CD14-positive monocyte (primary cell): ENCODE measurements at regions not wholly inside any gene's neighbourhood (a gene's known extent, or its start where the extent isn't known, plus 50 kb on each side); places are given as distances from the start of the nearest gene placed in this dataset.

ENCODE experiments used
- DNase-seq, 3 donors: peaks; one replicate each; pipeline ENCODE4 v3.0.0-alpha.2; 2011 to 2022
- H2AFZ ChIP-seq: 2 replicates; pipeline ENCODE4 v1.6.0; 2012; ENCODE audit warnings: mild to moderate bottlenecking, low read depth, low read length, inconsistent platforms; ENCODE audit not compliant: insufficient read depth, poor library complexity, severe bottlenecking
- H3K27ac ChIP-seq, 2 donors: 1 replicate in 1 of 2; 2 replicates in 1 of 2; pipeline ENCODE4 v1.5.1; 2012 to 2013; ENCODE audit warnings: low read length in 2 of 2, control low read depth in 1 of 2, inconsistent platforms in 1 of 2, low read depth in 1 of 2, mild to moderate bottlenecking in 1 of 2
- H3K27me3 ChIP-seq, 2 donors: one replicate each; pipeline versions ENCODE4 v1.6.0 to v1.6.1; 2011 to 2013; ENCODE audit warnings: low read length in 2 of 2; ENCODE audit not compliant: control insufficient read depth in 2 of 2, insufficient read depth in 2 of 2
- H3K36me3 ChIP-seq, 2 donors: replicated peaks in 1 of 2; 1 replicate in 1 of 2; 2 replicates in 1 of 2; pipeline versions ENCODE4 v1.5.1 to v1.6.1; 2012 to 2013; ENCODE audit warnings: low read length in 2 of 2, control low read depth in 1 of 2, inconsistent platforms in 1 of 2, mild to moderate bottlenecking in 1 of 2; ENCODE audit not compliant: insufficient read depth in 2 of 2, control insufficient read depth in 1 of 2
- H3K4me1 ChIP-seq, 2 donors: 1 replicate in 1 of 2; 2 replicates in 1 of 2; pipeline versions ENCODE4 v1.5.1 to v1.6.1; 2012 to 2013; ENCODE audit warnings: low read length in 2 of 2, control low read depth in 1 of 2, inconsistent platforms in 1 of 2, mild to moderate bottlenecking in 1 of 2, moderate library complexity in 1 of 2; ENCODE audit not compliant: insufficient read depth in 2 of 2, control insufficient read depth in 1 of 2
- H3K4me2 ChIP-seq: replicated peaks from 2 replicates; pipeline ENCODE3; 2012; ENCODE audit warnings: low read length, moderate library complexity, mild to moderate bottlenecking; ENCODE audit not compliant: poor library complexity, severe bottlenecking; ENCODE audit errors: extremely low read depth
- H3K4me3 ChIP-seq, 3 experiments: fragments of 200-600 bp in 1 of 3; sonication (generic) in 1 of 3; replicated peaks in 1 of 3; 1 replicate in 2 of 3; 2 replicates in 1 of 3; pipeline ENCODE4 v1.5.1; 2011 to 2013; ENCODE audit warnings: low read length in 3 of 3, mild to moderate bottlenecking in 3 of 3, control low read depth in 2 of 3, low read depth in 2 of 3, inconsistent platforms in 1 of 3, moderate library complexity in 1 of 3
- H3K79me2 ChIP-seq: 2 replicates; pipeline ENCODE4 v1.6.0; 2012; ENCODE audit warnings: mild to moderate bottlenecking, control low read depth, inconsistent platforms, low read length, moderate library complexity; ENCODE audit not compliant: insufficient read depth
- H3K9ac ChIP-seq: 2 replicates; pipeline ENCODE4 v1.6.0; 2017; ENCODE audit warnings: low read length, mild to moderate bottlenecking; ENCODE audit not compliant: insufficient read depth, poor library complexity, severe bottlenecking
- H3K9me3 ChIP-seq, 2 donors: replicated peaks in 1 of 2; 1 replicate in 1 of 2; 2 replicates in 1 of 2; pipeline versions ENCODE4 v1.5.1 to v1.6.1; 2012 to 2013; ENCODE audit warnings: low read length in 2 of 2, control low read depth in 1 of 2; ENCODE audit not compliant: control insufficient read depth in 1 of 2, insufficient read depth in 1 of 2
- H4K20me1 ChIP-seq: 2 replicates; pipeline ENCODE4 v1.6.0; 2012; ENCODE audit warnings: mild to moderate bottlenecking, low read length, control low read depth, moderate library complexity; ENCODE audit not compliant: insufficient read depth
- H3K27ac Mint-ChIP-seq, 7 donors: one replicate each; pipeline ENCODE4 v1.8.0; 2020; ENCODE audit warnings: mild to moderate bottlenecking in 7 of 7, mixed read lengths in 7 of 7, moderate library complexity in 6 of 7, inconsistent platforms in 2 of 7
- H3K27me3 Mint-ChIP-seq, 3 donors: one replicate each; pipeline ENCODE4 v1.8.0; 2021 to 2022; ENCODE audit warnings: low read depth in 3 of 3, mild to moderate bottlenecking in 3 of 3, mixed read lengths in 3 of 3, moderate library complexity in 3 of 3, inconsistent platforms in 1 of 3
- H3K36me3 Mint-ChIP-seq, 2 donors: one replicate each; pipeline ENCODE4 v1.8.0; 2020; ENCODE audit warnings: mixed read lengths in 2 of 2, inconsistent platforms in 1 of 2, mild to moderate bottlenecking in 1 of 2
- H3K4me1 Mint-ChIP-seq: one replicate; pipeline ENCODE4 v1.8.0; 2020; ENCODE audit warnings: mild to moderate bottlenecking, mixed read lengths
- H3K4me3 Mint-ChIP-seq, 2 donors: one replicate each; pipeline ENCODE4 v1.8.0; 2020; ENCODE audit warnings: mild to moderate bottlenecking in 2 of 2, mixed read lengths in 2 of 2, moderate library complexity in 1 of 2
- H3K9me3 Mint-ChIP-seq, 7 donors: one replicate each; pipeline ENCODE4 v1.8.0; 2020 to 2022; ENCODE audit warnings: mixed read lengths in 7 of 7, mild to moderate bottlenecking in 6 of 7, moderate library complexity in 6 of 7, inconsistent platforms in 2 of 7
- CTCF ChIP-seq: fragments of 200-600 bp; IDR thresholded peaks from one replicate; pipeline ENCODE4 v1.8.0; 2022; ENCODE audit warnings: antibody characterized with exemption, mild to moderate bottlenecking
- WGBS: methylation state at CpG from one replicate; pipeline ENCODE4 v1.1.5; 2013; ENCODE audit warnings: missing lambda C conversion rate; ENCODE audit not compliant: insufficient coverage; 5-methylcytosine and 5-hydroxymethylcytosine counted together
- intact Hi-C, 2 donors: fragments of 100-400 bp; cut with micrococcal nuclease; formaldehyde crosslinking; loops; one replicate each; pipeline versions ENCODE4 v1.15.0 to v1.15.1; 2023

DNA sequence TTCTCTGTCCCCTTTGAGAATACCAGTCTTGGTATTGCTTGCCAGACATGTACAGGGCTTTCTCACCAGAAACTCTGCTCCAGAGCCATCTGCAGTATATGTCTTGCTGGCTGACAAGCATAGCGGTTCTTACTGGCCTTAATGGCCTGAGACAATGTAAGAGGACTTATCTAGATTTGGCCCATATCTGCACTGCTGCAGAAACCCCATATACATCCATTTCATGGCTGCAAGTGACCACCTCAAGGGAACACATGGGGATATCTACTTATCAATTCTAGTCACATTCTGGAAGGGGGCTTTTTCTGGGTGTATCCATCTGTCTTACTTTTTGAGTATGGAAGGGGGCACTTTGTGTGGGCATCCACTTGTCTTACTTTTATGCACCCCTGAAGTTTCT, 375.5 kb upstream of the RBMY1B start:
- no peak for TF ChIP-seq CTCF
- no peaks in the 10 kb centered on the region for H3K9me3 Mint-ChIP-seq
- Histone ChIP-seq H3K27me3 (no peaks in the 10 kb centered on the region), H3K4me1 (no peaks in the 10 kb centered on the region), H3K4me3 (no peak overlapping the region), H3K9ac (no peak overlapping the region), H4K20me1 (no peaks in the 10 kb centered on the region), H3K36me3 (no peaks in the 10 kb centered on the region), H2AFZ (no peak overlapping the region), H3K27ac (no peak overlapping the region), H3K4me2 (no peak overlapping the region), H3K79me2 (no peaks in the 10 kb centered on the region), H3K9me3 (no peaks in the 10 kb centered on the region)
- no peak overlapping the region for H3K4me3 Mint-ChIP-seq
- no peak overlapping the region for H3K27ac Mint-ChIP-seq
- no peaks in the 10 kb centered on the region for H3K4me1 Mint-ChIP-seq
- no CpG with 5 or more reads among the region's 1 CpG for WGBS
- no peak for DNase-seq
- intact Hi-C loops: no loop called here
- H3K27me3 Mint-ChIP-seq: no peaks in the 10 kb centered on the region
- no peaks in the 10 kb centered on the region for H3K36me3 Mint-ChIP-seq

DNA sequence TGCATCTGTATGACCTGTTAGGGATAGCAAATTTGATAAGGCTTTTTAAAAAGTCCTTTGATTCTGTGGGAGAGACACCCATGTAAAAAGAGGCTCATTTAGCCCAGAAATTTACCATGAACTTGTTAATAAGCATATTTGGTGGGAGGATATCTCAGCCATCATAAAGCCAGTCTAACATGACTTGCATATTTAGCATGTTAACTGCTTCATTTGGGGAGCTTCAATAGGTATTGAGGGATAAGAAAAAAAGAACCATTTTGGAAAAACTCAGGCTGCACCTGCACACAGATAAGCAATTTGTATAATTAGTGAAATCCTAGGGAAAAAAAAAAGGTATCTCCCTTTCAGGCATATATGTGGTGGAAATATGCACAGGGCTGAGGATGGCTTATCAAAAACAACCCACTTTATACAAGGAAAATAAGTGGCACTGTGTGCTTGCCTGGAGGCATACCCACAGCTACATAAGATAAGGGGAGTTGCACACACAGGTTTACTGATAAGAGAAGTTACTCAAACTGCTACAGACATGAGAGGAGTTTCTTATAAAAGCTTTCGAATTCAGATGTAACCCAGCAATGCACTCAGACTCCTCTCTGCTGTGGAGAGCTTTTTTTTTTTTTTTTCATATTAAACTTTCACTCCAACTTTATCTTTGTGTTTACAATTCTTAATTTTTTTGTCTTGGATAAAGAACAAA, 372.9 kb upstream of the RBMY1B start:
- Histone ChIP-seq H2AFZ (no peak overlapping the region), H3K79me2 (no peaks in the 10 kb centered on the region), H4K20me1 (no peaks in the 10 kb centered on the region), H3K4me1 (no peaks in the 10 kb centered on the region), H3K36me3 (no peaks in the 10 kb centered on the region), H3K9me3 (no peaks in the 10 kb centered on the region), H3K9ac (no peak overlapping the region), H3K4me2 (no peak overlapping the region), H3K27ac (no peak overlapping the region), H3K27me3 (no peaks in the 10 kb centered on the region), H3K4me3 (no peak overlapping the region)
- no peaks in the 10 kb centered on the region for H3K9me3 Mint-ChIP-seq
- no peak for TF ChIP-seq CTCF
- H3K36me3 Mint-ChIP-seq: no peaks in the 10 kb centered on the region
- no CpG with 5 or more reads among the region's 1 CpG for WGBS
- no peak overlapping the region for H3K27ac Mint-ChIP-seq
- intact Hi-C loops: no loop called here
- no peak for DNase-seq
- H3K4me1 Mint-ChIP-seq: no peaks in the 10 kb centered on the region
- no peak overlapping the region for H3K4me3 Mint-ChIP-seq
- no peaks in the 10 kb centered on the region for H3K27me3 Mint-ChIP-seq
